HepG2 (cell line): ENCODE measurements at regions not wholly inside any gene's neighbourhood (a gene's known extent, or its start where the extent isn't known, plus 50 kb on each side); places are given as distances from the start of the nearest gene placed in this dataset.

ENCODE experiments used
- ATAC-seq: fragments of 200-7000 bp; cut with Tn5 transposase; 3 replicates; pipeline ENCODE4 v1.9.1; 2020; ENCODE audit warnings: mild to moderate bottlenecking, moderate library complexity
- BruUV-seq: library from RNA; stranded (reverse); fragments of 400-500 nt; replicated peaks from 2 replicates; lab custom pipeline; 2021; lab: Mats Ljungman, UMichigan
- CTCF ChIA-PET: fragments of 300-600 bp; formaldehyde crosslinking; extraction: SDS; loops from one replicate; lab custom pipeline; 2021; ENCODE audit warnings: low total read pairs, inconsistent platforms, low intra/inter-chr PET ratio; lab: Yijun Ruan, JAX
- POLR2A ChIA-PET: fragments of 350-600 bp; sonication (Branson Sonifier 250); formaldehyde crosslinking; loops from one replicate; lab custom pipeline; 2020; ENCODE audit warnings: antibody characterized with exemption, inconsistent platforms; lab: Yijun Ruan, JAX
- DNase-seq: peaks from one replicate; pipeline ENCODE4 v3.0.0-alpha.2; 2015; ENCODE audit warnings: low spot score
- FAIRE-seq: peaks from 3 replicates; lab custom pipeline; 2011; peaks lifted over from hg19 to GRCh38; lab: Jason Lieb, UNC
- H2AFZ ChIP-seq: one replicate; pipeline ENCODE4 v1.6.1; 2011; ENCODE audit warnings: low read length, inconsistent platforms
- H3K27ac ChIP-seq: fragments of 300-600 bp; 3 replicates; pipeline ENCODE4 v1.8.0; 2011; ENCODE audit warnings: mixed run types, mild to moderate bottlenecking, mixed read lengths, low read length, inconsistent platforms; ENCODE audit not compliant: insufficient read depth; ENCODE audit errors: extremely low read length
- H3K27me3 ChIP-seq, 2 experiments: fragments of 200-600 bp in 1 of 2; 2 replicates in 1 of 2; 3 replicates in 1 of 2; pipeline versions ENCODE4 v1.6.0 to v1.8.0; 2011; ENCODE audit warnings: low read length in 2 of 2, mild to moderate bottlenecking in 2 of 2, moderate library complexity in 2 of 2, inconsistent platforms in 1 of 2; ENCODE audit not compliant: insufficient read depth in 2 of 2, control insufficient read depth in 1 of 2
- H3K36me3 ChIP-seq, 2 experiments: fragments of 200-600 bp in 1 of 2; replicated peaks in 1 of 2; 2 replicates in 1 of 2; 3 replicates in 1 of 2; pipeline versions ENCODE4 v1.5.1 to v1.8.0; 2011; ENCODE audit warnings: low read length in 2 of 2, inconsistent platforms in 1 of 2; ENCODE audit not compliant: insufficient read depth in 2 of 2, control insufficient read depth in 1 of 2
- H3K4me1 ChIP-seq: 2 replicates; pipeline ENCODE4 v1.5.1; 2012; ENCODE audit warnings: low read length, inconsistent platforms; ENCODE audit not compliant: insufficient read depth
- H3K4me2 ChIP-seq: 2 replicates; pipeline ENCODE4 v1.6.0; 2011; ENCODE audit warnings: low read depth, low read length, inconsistent platforms
- H3K4me3 ChIP-seq, 3 experiments: fragments of 200-600 bp in 1 of 3; sonication (generic), shearing (Covaris generic) in 1 of 3; replicated peaks in 1 of 3; 2 replicates each; pipeline ENCODE4 v1.5.1; 2011 to 2016; ENCODE audit warnings: low read length in 3 of 3, inconsistent platforms in 2 of 3, low read depth in 2 of 3, mild to moderate bottlenecking in 2 of 3, control low read depth in 1 of 3, mixed read lengths in 1 of 3; ENCODE audit not compliant: insufficient read depth in 1 of 3
- H3K79me2 ChIP-seq: one replicate; pipeline ENCODE4 v1.6.1; 2011; ENCODE audit warnings: low read length, inconsistent platforms; ENCODE audit not compliant: insufficient read depth
- H3K9ac ChIP-seq: 2 replicates; pipeline ENCODE4 v1.6.0; 2011; ENCODE audit warnings: mild to moderate bottlenecking, low read depth, low read length, inconsistent platforms; ENCODE audit not compliant: insufficient read depth
- H3K9me3 ChIP-seq: 2 replicates; pipeline ENCODE4 v1.5.1; 2012; ENCODE audit warnings: mild to moderate bottlenecking, low read length
- H4K20me1 ChIP-seq: 2 replicates; pipeline ENCODE4 v1.6.0; 2011; ENCODE audit warnings: inconsistent platforms, mild to moderate bottlenecking, low read length, moderate library complexity; ENCODE audit not compliant: insufficient read depth
- CHD2 ChIP-seq: IDR thresholded peaks from 2 replicates; pipeline ENCODE4 v1.6.1; 2011; ENCODE audit warnings: low read depth, low read length, improper control_type of control experiment
- ELF1 ChIP-seq: sonication (generic); formaldehyde crosslinking; IDR thresholded peaks from 2 replicates; pipeline ENCODE4 v1.4.0; 2020; ENCODE audit warnings: missing genetic modification reagents
- GTF3A ChIP-seq: sonication (generic); formaldehyde crosslinking; conservative IDR thresholded peaks from 2 replicates; pipeline ENCODE4 v1.4.0; 2020; ENCODE audit warnings: mild to moderate bottlenecking, missing genetic modification reagents
- ISX ChIP-seq: sonication (generic); formaldehyde crosslinking; conservative IDR thresholded peaks from 2 replicates; pipeline ENCODE4 v1.5.0; 2020; ENCODE audit warnings: missing genetic modification reagents
- JUN ChIP-seq: sonication (generic); formaldehyde crosslinking; IDR thresholded peaks from 2 replicates; pipeline ENCODE4 v1.4.0; 2020; ENCODE audit warnings: mild to moderate bottlenecking, missing genetic modification reagents
- KLF15 ChIP-seq: sonication (generic); formaldehyde crosslinking; IDR thresholded peaks from 2 replicates; pipeline ENCODE4 v1.8.1; 2023; ENCODE audit warnings: borderline replicate concordance, mild to moderate bottlenecking, inconsistent platforms, missing genetic modification reagents, mixed read lengths
- MXD3 ChIP-seq: IDR thresholded peaks from 2 replicates; pipeline ENCODE4 v1.6.1; 2016; ENCODE audit warnings: mild to moderate bottlenecking, missing biosample characterization, missing genetic modification reagents
- PCBP1 ChIP-seq: fragments of 200-400 bp; formaldehyde crosslinking; IDR thresholded peaks from 2 replicates; pipeline ENCODE4 v1.6.1; 2017; ENCODE audit warnings: mild to moderate bottlenecking, low read depth, low read length, borderline replicate concordance
- RXRA ChIP-seq: sonication (generic); formaldehyde crosslinking; IDR thresholded peaks from 2 replicates; pipeline ENCODE4 v1.5.1; 2020; ENCODE audit warnings: missing genetic modification reagents
- SAP130 ChIP-seq: IDR thresholded peaks from 2 replicates; pipeline ENCODE4 v1.6.1; 2016; ENCODE audit warnings: low read depth
- TCF12 ChIP-seq, 2 experiments: fragments of 450-650 bp in 1 of 2; sonication (generic) in 1 of 2; formaldehyde crosslinking in 1 of 2; IDR thresholded peaks; 2 replicates each; pipeline versions ENCODE4 v1.6.1 to v1.8.0; 2017 to 2022; ENCODE audit warnings: antibody characterized with exemption in 1 of 2, mild to moderate bottlenecking in 1 of 2, missing genetic modification reagents in 1 of 2, moderate library complexity in 1 of 2
- UBTF ChIP-seq: sonication (generic); formaldehyde crosslinking; IDR thresholded peaks from 2 replicates; pipeline ENCODE4 v1.4.0; 2020; ENCODE audit warnings: mild to moderate bottlenecking, missing genetic modification reagents
- ZFP36L2 ChIP-seq: sonication (generic); formaldehyde crosslinking; IDR thresholded peaks from 2 replicates; pipeline ENCODE4 v1.4.0; 2020; ENCODE audit warnings: missing genetic modification reagents
- ZNF367 ChIP-seq: sonication (generic); formaldehyde crosslinking; IDR thresholded peaks from 2 replicates; pipeline ENCODE4 v1.4.0; 2020; ENCODE audit warnings: missing genetic modification reagents, borderline replicate concordance
- ZNF605 ChIP-seq: sonication (generic); formaldehyde crosslinking; IDR thresholded peaks from 2 replicates; pipeline ENCODE4 v1.8.0; 2022; ENCODE audit warnings: mild to moderate bottlenecking, missing genetic modification reagents
- ZNF724P ChIP-seq: sonication (generic); formaldehyde crosslinking; IDR thresholded peaks from 2 replicates; pipeline ENCODE4 v1.8.0; 2022; ENCODE audit warnings: missing genetic modification reagents, borderline replicate concordance
- WGBS: methylation state at CpG from one replicate; pipeline ENCODE4 v1.1.6; 2017; ENCODE audit warnings: low lambda C conversion rate; 5-methylcytosine and 5-hydroxymethylcytosine counted together
- in situ Hi-C: cut with HindIII; loops from 2 replicates; pipeline ENCODE4 v1.10.0; 2017; ENCODE audit warnings: low pct_unique_long_range_greater_than_20kb; ENCODE audit not compliant: extremely low pct_ligation_motif_present
- intact Hi-C: fragments of 100-400 bp; cut with micrococcal nuclease; formaldehyde crosslinking; loops from one replicate; pipeline ENCODE4 v1.10.0; 2022; ENCODE audit not compliant: unreplicated experiment

GRCh38 chr10:35986756-35987502 is 344.8 kb upstream of the FZD8 start:
- ChIA-PET CTCF (no interaction called here), POLR2A (no interaction called here)
- H3K27ac ChIP-seq, result no peak overlapping the region
- H3K4me2 ChIP-seq, result no peak overlapping the region
- H3K9ac ChIP-seq, result no peak overlapping the region
- in situ Hi-C loops, result no loop called here
- no peaks in the 10 kb centered on the region for H3K79me2 ChIP-seq
- no peak for FAIRE-seq
- WGBS, result 28% methylated on average over 7 of the region's 7 CpGs
- H3K9me3 ChIP-seq, result no peaks in the 10 kb centered on the region
- H3K4me1 ChIP-seq, result no peaks in the 10 kb centered on the region
- no peak for ATAC-seq
- H3K36me3 ChIP-seq, result no peaks in the 10 kb centered on the region
- no peak for DNase-seq
- no peaks in the 10 kb centered on the region for H3K27me3 ChIP-seq
- BruUV-seq, result no TSS peak
- H2AFZ ChIP-seq, result no peak overlapping the region
- intact Hi-C loops, result no loop called here
- no peaks in the 10 kb centered on the region for H4K20me1 ChIP-seq
- TF ChIP-seq TCF12 (IDR thresholded peaks at IDR 0.05) (no peak), TCF12 (CRISPR knock-in tag; IDR thresholded peaks at IDR 0.05) (no peak), JUN (CRISPR knock-in tag) (no peak), CHD2 (no peak), PCBP1 (no peak), SAP130 (CRISPR knock-in tag) (no peak), ZNF605 (CRISPR knock-in tag) (no peak), ZNF724P (CRISPR knock-in tag) (no peak), ZNF367 (CRISPR knock-in tag) (no peak), ISX (CRISPR knock-in tag) (no peak), ELF1 (CRISPR knock-in tag) (no peak), MXD3 (CRISPR knock-in tag) (no peak), KLF15 (CRISPR knock-in tag) (no peak), ZFP36L2 (no peak), RXRA (no peak), UBTF (no peak), GTF3A (no peak)
- no peak overlapping the region for H3K4me3 ChIP-seq
